ENCODE measurements at regions not wholly inside any gene's neighbourhood (a gene's known extent, or its start where the extent isn't known, plus 50 kb on each side); places are given as distances from the start of the nearest gene placed in this dataset.

- H3K9me3 Mint-ChIP-seq, result no peaks in the 10 kb centered on the region
- Histone ChIP-seq H3K36me3 (ENCODE audit: insufficient read depth, low read length) (no peaks in the 10 kb centered on the region), H3K9me3 (ENCODE audit: control insufficient read depth in 1 of 2, insufficient read depth in 1 of 2, low read length in 2 of 2) (no peaks in the 10 kb centered on the region), H3K4me1 (ENCODE audit: insufficient read depth, low read length) (no peaks in the 10 kb centered on the region), H3K4me3 (ENCODE audit: low read length) (no peak overlapping the region), H3K27ac (ENCODE audit: low read depth in 1 of 2, low read length in 2 of 2) (no peak overlapping the region), H3K27me3 (ENCODE audit: control insufficient read depth in 1 of 2, insufficient read depth in 2 of 2, low read length in 2 of 2) (peaks cover 5 to 20% of the 10 kb centered on the region in 2 experiments)
- DNase-seq (no peak), ATAC-seq (ENCODE audit: poor library complexity) (no peak)
- intact Hi-C loops (cut with DNase I, micrococcal nuclease), result no loop called here
- H3K27ac Mint-ChIP-seq, result no peak overlapping the region
- H3K4me3 Mint-ChIP-seq, result no peak overlapping the region
- no peak for TF ChIP-seq CTCF (IDR thresholded peaks at IDR 0.05)
- H3K27me3 Mint-ChIP-seq, result peaks cover 20% of the 10 kb centered on the region
- no peaks in the 10 kb centered on the region for H3K36me3 Mint-ChIP-seq (ENCODE audit: low read depth)
- ChIA-PET POLR2A (no interaction called here), CTCF (no interaction called here)
- no peaks in the 10 kb centered on the region for H3K4me1 Mint-ChIP-seq (ENCODE audit: low read depth)
Measured at GRCh38 chr21:38679534-38679933, 126.2 kb upstream of the ETS2 start.

GRCh38 chr21:38680401-38680800 is 125.3 kb upstream of the ETS2 start:
- no peaks in the 10 kb centered on the region for H3K36me3 ChIP-seq (ENCODE audit: insufficient read depth, low read length)
- ChIA-PET POLR2A (no interaction called here), CTCF (no interaction called here)
- TF ChIP-seq CTCF (IDR thresholded peaks at IDR 0.05), result no peak
- Mint-ChIP-seq H3K27me3 (peaks cover 22% of the 10 kb centered on the region), H3K9me3 (no peaks in the 10 kb centered on the region), H3K36me3 (ENCODE audit: low read depth) (no peaks in the 10 kb centered on the region), H3K27ac (no peak overlapping the region), H3K4me1 (ENCODE audit: low read depth) (no peaks in the 10 kb centered on the region), H3K4me3 (no peak overlapping the region)
- DNase-seq (no peak), ATAC-seq (ENCODE audit: poor library complexity) (no peak)
- peaks cover 5 to 17% of the 10 kb centered on the region in 2 experiments for H3K27me3 ChIP-seq (ENCODE audit: control insufficient read depth in 1 of 2, insufficient read depth in 2 of 2, low read length in 2 of 2)
- no peaks in the 10 kb centered on the region for H3K4me1 ChIP-seq (ENCODE audit: insufficient read depth, low read length)
- no peaks in the 10 kb centered on the region for H3K9me3 ChIP-seq (ENCODE audit: control insufficient read depth in 1 of 2, insufficient read depth in 1 of 2, low read length in 2 of 2)
- H3K4me3 ChIP-seq (ENCODE audit: low read length), result no peak overlapping the region
- intact Hi-C loops (cut with DNase I, micrococcal nuclease), result no loop called here
- H3K27ac ChIP-seq (ENCODE audit: low read depth in 1 of 2, low read length in 2 of 2), result no peak overlapping the region

GRCh38 chr21:38683222-38683621 is 122.5 kb upstream of the ETS2 start:
- H3K36me3 Mint-ChIP-seq (ENCODE audit: low read depth), result no peaks in the 10 kb centered on the region
- peaks cover 23% of the 10 kb centered on the region for H3K27me3 Mint-ChIP-seq

More at GRCh38 chr21:38683222-38683621, 122.5 kb upstream of the ETS2 start:
- no peak overlapping the region for H3K27ac Mint-ChIP-seq
- POLR2A ChIA-PET, result no interaction called here
- no peaks in the 10 kb centered on the region for H3K9me3 Mint-ChIP-seq
- TF ChIP-seq CTCF (IDR thresholded peaks at IDR 0.05), result no peak
- no peaks in the 10 kb centered on the region for H3K4me1 ChIP-seq (ENCODE audit: insufficient read depth, low read length)
- intact Hi-C loops (cut with DNase I, micrococcal nuclease), result no loop called here
- H3K4me1 Mint-ChIP-seq (ENCODE audit: low read depth), result no peaks in the 10 kb centered on the region
- H3K4me3 Mint-ChIP-seq, result no peak overlapping the region
- ATAC-seq (ENCODE audit: poor library complexity) (no peak), DNase-seq (no peak)
- CTCF ChIA-PET, result no interaction called here
- H3K27me3 ChIP-seq (ENCODE audit: control insufficient read depth in 1 of 2, insufficient read depth in 2 of 2, low read length in 2 of 2), result peaks cover 0 to 6% of the 10 kb centered on the region in 2 experiments
- no peak overlapping the region for H3K4me3 ChIP-seq (ENCODE audit: low read length)
- no peaks in the 10 kb centered on the region for H3K9me3 ChIP-seq (ENCODE audit: control insufficient read depth in 1 of 2, insufficient read depth in 1 of 2, low read length in 2 of 2)
- no peak overlapping the region for H3K27ac ChIP-seq (ENCODE audit: low read depth in 1 of 2, low read length in 2 of 2)
- no peaks in the 10 kb centered on the region for H3K36me3 ChIP-seq (ENCODE audit: insufficient read depth, low read length)

Data from CD4-positive, alpha-beta T cell (primary cell).